Naive thymus-derived CD8-positive, alpha-beta T cell (primary cell): ENCODE measurements at regions not wholly inside any gene's neighbourhood (a gene's known extent, or its start where the extent isn't known, plus 50 kb on each side); places are given as distances from the start of the nearest gene placed in this dataset.

ENCODE experiments used
- ATAC-seq, 2 donors: fragments of 150-1000 bp; cut with Tn5 transposase in 1 of 2; sonication (Bioruptor Pico), chemical (Tn5 transposase) in 1 of 2; 1 replicate in 1 of 2; 2 replicates in 1 of 2; pipeline ENCODE4 v1.10.0; 2021; ENCODE audit warnings: mild to moderate bottlenecking in 2 of 2, moderate library complexity in 2 of 2
- POLR2A ChIA-PET: fragments of 350-600 bp; sonication (Branson Sonifier 250); formaldehyde crosslinking; loops from one replicate; lab custom pipeline; 2021; ENCODE audit warnings: antibody characterized with exemption; lab: Charles Lee
- DNase-seq, 10 donors: peaks; one replicate each; pipeline versions ENCODE4 v3.0.0 to v3.0.0-alpha.2; 2020 to 2022
- H3K27ac Mint-ChIP-seq, 10 donors: one replicate each; pipeline ENCODE4 v1.8.0; 2020 to 2022; ENCODE audit warnings: mild to moderate bottlenecking in 10 of 10, mixed read lengths in 10 of 10, moderate library complexity in 4 of 10, inconsistent platforms in 1 of 10
- H3K27me3 Mint-ChIP-seq, 5 donors: one replicate each; pipeline ENCODE4 v1.8.0; 2021 to 2022; ENCODE audit warnings: mixed read lengths in 5 of 5
- H3K36me3 Mint-ChIP-seq, 3 donors: one replicate each; pipeline ENCODE4 v1.8.0; 2020 to 2022; ENCODE audit warnings: mixed read lengths in 3 of 3, mild to moderate bottlenecking in 2 of 3, inconsistent platforms in 1 of 3
- H3K4me1 Mint-ChIP-seq, 4 donors: one replicate each; pipeline ENCODE4 v1.8.0; 2021 to 2022; ENCODE audit warnings: mixed read lengths in 4 of 4
- H3K4me3 Mint-ChIP-seq, 10 donors: one replicate each; pipeline ENCODE4 v1.8.0; 2020 to 2022; ENCODE audit warnings: mild to moderate bottlenecking in 10 of 10, mixed read lengths in 10 of 10, moderate library complexity in 6 of 10, inconsistent platforms in 1 of 10
- H3K9me3 Mint-ChIP-seq, 9 donors: one replicate each; pipeline ENCODE4 v1.8.0; 2020 to 2022; ENCODE audit warnings: mixed read lengths in 9 of 9, mild to moderate bottlenecking in 3 of 9, inconsistent platforms in 1 of 9, moderate library complexity in 1 of 9

- H3K4me3 Mint-ChIP-seq = no peak overlapping the region
- peaks cover 0 to 31% (median 10%) of the 10 kb centered on the region in 5 donors for H3K27me3 Mint-ChIP-seq
- no peak for ATAC-seq
- POLR2A ChIA-PET = no interaction called here
- no peak overlapping the region for H3K27ac Mint-ChIP-seq
- H3K9me3 Mint-ChIP-seq = peaks cover 0 to 7% (median 0%) of the 10 kb centered on the region in 9 donors
- H3K4me1 Mint-ChIP-seq = peaks cover 0 to 4% (median 0%) of the 10 kb centered on the region in 4 donors
- no peaks in the 10 kb centered on the region for H3K36me3 Mint-ChIP-seq
- DNase-seq = no peak
Observed at GRCh38 chr13:59229861-59230260, 933.9 kb downstream of the DIAPH3 start.

- no peak overlapping the region for H3K27ac Mint-ChIP-seq
- POLR2A ChIA-PET = no interaction called here
- H3K4me3 Mint-ChIP-seq = no peak overlapping the region
- H3K9me3 Mint-ChIP-seq = peaks cover 0 to 7% (median 0%) of the 10 kb centered on the region in 9 donors
- DNase-seq (no peak), ATAC-seq (no peak)
- H3K4me1 Mint-ChIP-seq = peaks cover 0 to 4% (median 0%) of the 10 kb centered on the region in 4 donors
- peaks cover 0 to 29% (median 7%) of the 10 kb centered on the region in 5 donors for H3K27me3 Mint-ChIP-seq
- no peaks in the 10 kb centered on the region for H3K36me3 Mint-ChIP-seq
Observed at GRCh38 chr13:59230484-59231264, 933.1 kb downstream of the DIAPH3 start.

- DNase-seq (no peak), ATAC-seq (no peak)
- H3K27me3 Mint-ChIP-seq = peaks cover 0 to 16% (median 1%) of the 10 kb centered on the region in 5 donors
- no peak overlapping the region for H3K4me3 Mint-ChIP-seq
- no peak overlapping the region for H3K27ac Mint-ChIP-seq
- no peaks in the 10 kb centered on the region for H3K9me3 Mint-ChIP-seq
- H3K4me1 Mint-ChIP-seq = no peaks in the 10 kb centered on the region
- H3K36me3 Mint-ChIP-seq = no peaks in the 10 kb centered on the region
- POLR2A ChIA-PET = no interaction called here
Observed at GRCh38 chr13:59236309-59236919, 927.3 kb downstream of the DIAPH3 start.

GRCh38 chr13:59236944-59237343, 926.8 kb downstream of the DIAPH3 start:
- POLR2A ChIA-PET = no interaction called here
- H3K4me1 Mint-ChIP-seq = no peaks in the 10 kb centered on the region
- peaks cover 0 to 16% (median 1%) of the 10 kb centered on the region in 5 donors for H3K27me3 Mint-ChIP-seq
- H3K4me3 Mint-ChIP-seq = no peak overlapping the region
- no peak for DNase-seq
- H3K27ac Mint-ChIP-seq = no peak overlapping the region
- no peaks in the 10 kb centered on the region for H3K9me3 Mint-ChIP-seq
- no peaks in the 10 kb centered on the region for H3K36me3 Mint-ChIP-seq
- ATAC-seq = no peak

GRCh38 chr13:59247171-59247570, 916.6 kb downstream of the DIAPH3 start:
- H3K27ac Mint-ChIP-seq = no peak overlapping the region
- H3K4me3 Mint-ChIP-seq = no peak overlapping the region
- DNase-seq (no peak), ATAC-seq (no peak)
- no peaks in the 10 kb centered on the region for H3K4me1 Mint-ChIP-seq
- POLR2A ChIA-PET = no interaction called here
- H3K36me3 Mint-ChIP-seq = no peaks in the 10 kb centered on the region
- peaks cover 0 to 2% (median 0%) of the 10 kb centered on the region in 9 donors for H3K9me3 Mint-ChIP-seq
- H3K27me3 Mint-ChIP-seq = peaks cover 0 to 4% (median 0%) of the 10 kb centered on the region in 5 donors

- POLR2A ChIA-PET = no interaction called here
Observed at GRCh38 chr13:59250336-59251189, 913.2 kb downstream of the DIAPH3 start.

GRCh38 chr13:59259165-59260000, 904.3 kb downstream of the DIAPH3 start:
- no peaks in the 10 kb centered on the region for H3K4me1 Mint-ChIP-seq
- no peak overlapping the region for H3K4me3 Mint-ChIP-seq
- H3K36me3 Mint-ChIP-seq = no peaks in the 10 kb centered on the region
- H3K9me3 Mint-ChIP-seq = peaks cover 0 to 3% (median 0%) of the 10 kb centered on the region in 9 donors
- no peak overlapping the region for H3K27ac Mint-ChIP-seq
- DNase-seq (no peak), ATAC-seq (no peak)
- POLR2A ChIA-PET = no interaction called here
- peaks cover 0 to 27% (median 4%) of the 10 kb centered on the region in 5 donors for H3K27me3 Mint-ChIP-seq

More at GRCh38 chr13:59250336-59251189, 913.2 kb downstream of the DIAPH3 start:
- ATAC-seq (no peak), DNase-seq (no peak)
- Mint-ChIP-seq H3K4me3 (no peak overlapping the region), H3K27ac (no peak overlapping the region), H3K36me3 (no peaks in the 10 kb centered on the region), H3K9me3 (peaks cover 0 to 2% (median 0%) of the 10 kb centered on the region in 9 donors), H3K4me1 (no peaks in the 10 kb centered on the region), H3K27me3 (peaks cover 0 to 17% (median 1%) of the 10 kb centered on the region in 5 donors)

- Mint-ChIP-seq H3K9me3 (peaks cover 0 to 12% (median 0%) of the 10 kb centered on the region in 9 donors), H3K27ac (no peak overlapping the region), H3K4me1 (no peaks in the 10 kb centered on the region), H3K36me3 (no peaks in the 10 kb centered on the region), H3K27me3 (peaks cover 0 to 24% (median 4%) of the 10 kb centered on the region in 5 donors), H3K4me3 (no peak overlapping the region)
- ATAC-seq (no peak), DNase-seq (no peak)
- POLR2A ChIA-PET = no interaction called here
Observed at GRCh38 chr13:59261928-59262488, 901.7 kb downstream of the DIAPH3 start.

- no peaks in the 10 kb centered on the region for H3K4me1 Mint-ChIP-seq
- ATAC-seq (no peak), DNase-seq (no peak)
- H3K9me3 Mint-ChIP-seq = peaks cover 0 to 9% (median 0%) of the 10 kb centered on the region in 9 donors
- POLR2A ChIA-PET = no interaction called here
- no peak overlapping the region for H3K4me3 Mint-ChIP-seq
- H3K27me3 Mint-ChIP-seq = peaks cover 0 to 25% (median 2%) of the 10 kb centered on the region in 5 donors
- H3K27ac Mint-ChIP-seq = no peak overlapping the region
- no peaks in the 10 kb centered on the region for H3K36me3 Mint-ChIP-seq
Observed at GRCh38 chr13:59263531-59263930, 900.2 kb downstream of the DIAPH3 start.

GRCh38 chr13:59266478-59267063, 897.2 kb downstream of the DIAPH3 start:
- no peaks in the 10 kb centered on the region for H3K36me3 Mint-ChIP-seq
- H3K4me3 Mint-ChIP-seq = no peak overlapping the region
- H3K27me3 Mint-ChIP-seq = peaks cover 0 to 19% (median 5%) of the 10 kb centered on the region in 5 donors
- ATAC-seq (no peak), DNase-seq (no peak)
- H3K4me1 Mint-ChIP-seq = no peaks in the 10 kb centered on the region
- POLR2A ChIA-PET = no interaction called here
- no peak overlapping the region for H3K27ac Mint-ChIP-seq
- H3K9me3 Mint-ChIP-seq = peaks cover 0 to 9% (median 0%) of the 10 kb centered on the region in 9 donors

- Mint-ChIP-seq H3K4me1 (no peaks in the 10 kb centered on the region), H3K27me3 (peaks cover 0 to 36% (median 5%) of the 10 kb centered on the region in 5 donors), H3K9me3 (peaks cover 0 to 9% (median 0%) of the 10 kb centered on the region in 9 donors), H3K4me3 (no peak overlapping the region), H3K36me3 (no peaks in the 10 kb centered on the region), H3K27ac (no peak overlapping the region)
- ATAC-seq (no peak), DNase-seq (no peak)
- POLR2A ChIA-PET = no interaction called here
Observed at GRCh38 chr13:59269476-59269875, 894.3 kb downstream of the DIAPH3 start.
